ENCODE measurements at regions not wholly inside any gene's neighbourhood (a gene's known extent, or its start where the extent isn't known, plus 50 kb on each side); places are given as distances from the start of the nearest gene placed in this dataset.

DNA sequence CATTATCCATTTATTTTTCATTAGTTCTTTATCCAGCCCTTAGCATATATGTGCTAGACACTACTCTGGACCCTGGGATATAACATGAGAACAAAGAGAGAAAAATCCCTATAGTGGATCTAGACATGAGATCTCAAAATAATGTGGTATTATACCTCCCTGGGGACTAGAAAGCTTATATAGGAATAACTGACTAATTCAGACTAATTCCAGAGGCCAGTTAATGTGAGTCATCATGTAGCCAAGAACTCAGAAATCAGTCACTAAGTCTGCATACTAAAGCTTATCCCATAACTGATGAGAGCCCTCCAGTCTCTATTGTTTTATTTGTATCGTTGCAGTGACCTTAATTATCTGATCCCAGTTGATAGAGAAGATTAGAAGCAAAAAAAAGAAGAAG lies 267.1 kb upstream of the RGS6 start:
- Mint-ChIP-seq H3K27ac (no peak overlapping the region), H3K27me3 (ENCODE audit: low read depth) (no peaks in the 10 kb centered on the region), H3K9me3 (no peaks in the 10 kb centered on the region), H3K4me1 (peaks cover 31% of the 10 kb centered on the region), H3K36me3 (peaks cover 4% of the 10 kb centered on the region; the same call in 1 of the 2 replicates), H3K4me3 (no peak overlapping the region)
- ChIA-PET POLR2A (no interaction called here), CTCF (no interaction called here)
- TF ChIP-seq JUN (CRISPR knock-in tag; IDR thresholded peaks at IDR 0.05): no peak
- no peak for TF ChIP-seq USF1 (CRISPR knock-in tag; IDR thresholded peaks at IDR 0.05)
- DNase-seq (ENCODE audit: low spot score) (no peak), ATAC-seq (no peak)

GRCh38 chr14:71665781-71666180 lies 266.4 kb upstream of the RGS6 start:
- ChIA-PET CTCF (no interaction called here), POLR2A (no interaction called here)
- Mint-ChIP-seq H3K27me3 (ENCODE audit: low read depth) (no peaks in the 10 kb centered on the region), H3K9me3 (no peaks in the 10 kb centered on the region), H3K36me3 (peaks cover 4% of the 10 kb centered on the region; the same call in 1 of the 2 replicates), H3K4me1 (peaks cover 24% of the 10 kb centered on the region), H3K4me3 (no peak overlapping the region), H3K27ac (no peak overlapping the region)
- DNase-seq (ENCODE audit: low spot score) (no peak), ATAC-seq (no peak)
- no peak for TF ChIP-seq ATF3 (CRISPR knock-in tag; conservative IDR thresholded peaks at IDR 0.05)
- TF ChIP-seq TEAD1 (CRISPR knock-in tag; IDR thresholded peaks at IDR 0.05): no peak
- TF ChIP-seq NFATC4 (CRISPR knock-in tag; IDR thresholded peaks at IDR 0.05): no peak
- TF ChIP-seq USF1 (CRISPR knock-in tag; IDR thresholded peaks at IDR 0.05): no peak
- no peak for TF ChIP-seq ZNF263 (CRISPR knock-in tag; IDR thresholded peaks at IDR 0.05; ENCODE audit: low read depth)
- no peak for TF ChIP-seq GABPB1 (CRISPR knock-in tag; IDR thresholded peaks at IDR 0.05)
- no peak for TF ChIP-seq PREB (CRISPR knock-in tag; IDR thresholded peaks at IDR 0.05; ENCODE audit: borderline replicate concordance)
- no peak for TF ChIP-seq E2F5 (CRISPR knock-in tag; IDR thresholded peaks at IDR 0.05)
- no peak for TF ChIP-seq ZSCAN18 (CRISPR knock-in tag; IDR thresholded peaks at IDR 0.05)
- TF ChIP-seq RORB (CRISPR knock-in tag; IDR thresholded peaks at IDR 0.05): no peak
- no peak for TF ChIP-seq EMX1 (CRISPR knock-in tag; IDR thresholded peaks at IDR 0.05)
- no peak for TF ChIP-seq NFE2L1 (CRISPR knock-in tag; IDR thresholded peaks at IDR 0.05)
- no peak for TF ChIP-seq TP53 (CRISPR knock-in tag; IDR thresholded peaks at IDR 0.05)
- no peak for TF ChIP-seq KAT7 (CRISPR knock-in tag; IDR thresholded peaks at IDR 0.05; ENCODE audit: borderline replicate concordance)

- peaks cover 16% of the 10 kb centered on the region; the same call in 1 of the 2 replicates for H3K4me1 Mint-ChIP-seq
- no peak for TF ChIP-seq IRF1 (CRISPR knock-in tag; IDR thresholded peaks at IDR 0.05)
- TF ChIP-seq ZNF423 (CRISPR knock-in tag; IDR thresholded peaks at IDR 0.05): no peak
- peaks cover 10% of the 10 kb centered on the region for H3K36me3 Mint-ChIP-seq
- ATAC-seq (no peak), DNase-seq (ENCODE audit: low spot score) (no peak)
- H3K9me3 Mint-ChIP-seq: no peaks in the 10 kb centered on the region
- ChIA-PET CTCF (interaction anchor here (0.7 kb wide), 1 partner anchor 87 kb away, joined by 3 read pairs; no protein-coding TSS in a partner anchor), POLR2A (no interaction called here)
- no peaks in the 10 kb centered on the region for H3K27me3 Mint-ChIP-seq (ENCODE audit: low read depth)
- H3K27ac Mint-ChIP-seq: no peak overlapping the region
- no peak overlapping the region for H3K4me3 Mint-ChIP-seq
Measured at GRCh38 chr14:71666571-71667145, 265.6 kb upstream of the RGS6 start.

Data from WTC11 (cell line).